ENCODE measurements at regions not wholly inside any gene's neighbourhood (a gene's known extent, or its start where the extent isn't known, plus 50 kb on each side); places are given as distances from the start of the nearest gene placed in this dataset.

- Histone ChIP-seq H3K4me3 (no peak overlapping the region), H3K27ac (no peak overlapping the region), H3K36me3 (no peaks in the 10 kb centered on the region), H3K27me3 (replicated peaks; ENCODE audit: insufficient read depth) (no peaks in the 10 kb centered on the region), H3K4me1 (replicated peaks) (no peaks in the 10 kb centered on the region), H3K9me3 (no peaks in the 10 kb centered on the region)
- intact Hi-C loops (cut with DNase I): no loop called here
- 86% methylated on average over 3 of the region's 3 CpGs for WGBS
- DNase-seq (ENCODE audit: low spot score): no peak
- TF ChIP-seq POLR2AphosphoS5 (IDR thresholded peaks at IDR 0.05): no peak
- TF ChIP-seq POLR2A (IDR thresholded peaks at IDR 0.05): no peak
- no peak for TF ChIP-seq CTCF (IDR thresholded peaks at IDR 0.05)
Observed at GRCh38 chr6:49339096-49339495, 124.0 kb downstream of the MMUT start.

DNA sequence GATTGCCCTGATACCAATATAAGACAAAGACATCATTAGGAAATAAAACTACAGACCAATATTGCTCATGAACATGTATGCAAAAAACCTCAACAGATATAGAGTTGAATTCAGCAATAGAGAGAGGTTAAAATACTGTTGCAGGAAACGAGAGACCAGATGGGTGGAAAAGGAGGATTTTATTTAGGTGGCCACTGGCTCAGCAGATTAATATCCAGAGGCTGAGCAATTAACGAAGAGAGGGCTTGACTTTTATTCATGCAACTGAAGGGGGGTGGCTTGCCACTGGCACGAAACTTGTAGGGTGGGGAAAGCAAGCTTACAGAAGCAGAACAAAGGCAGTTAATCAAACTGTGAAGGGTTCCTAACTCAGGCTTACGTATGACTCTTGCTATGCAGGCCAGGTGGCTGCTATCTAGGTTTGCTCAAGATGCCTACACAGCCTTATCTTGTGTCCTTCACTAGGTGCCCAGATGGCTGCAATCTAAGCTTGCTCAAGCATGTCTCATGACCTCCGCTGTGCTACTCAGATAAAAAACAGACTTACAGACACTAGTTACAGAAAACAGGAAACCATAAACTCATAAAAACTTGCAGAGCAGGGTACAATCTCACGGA, 126.4 kb downstream of the MMUT start:
- H3K36me3 ChIP-seq: no peaks in the 10 kb centered on the region
- H3K9me3 ChIP-seq: no peaks in the 10 kb centered on the region
- H3K4me3 ChIP-seq: no peak overlapping the region
- TF ChIP-seq CTCF (IDR thresholded peaks at IDR 0.05): no peak
- no peak for TF ChIP-seq POLR2A (IDR thresholded peaks at IDR 0.05)
- no peak for TF ChIP-seq POLR2AphosphoS5 (IDR thresholded peaks at IDR 0.05)
- H3K27me3 ChIP-seq (replicated peaks; ENCODE audit: insufficient read depth): no peaks in the 10 kb centered on the region
- H3K4me1 ChIP-seq (replicated peaks): no peaks in the 10 kb centered on the region
- DNase-seq (ENCODE audit: low spot score): no peak
- WGBS: 33% methylated on average over 6 of the region's 6 CpGs
- intact Hi-C loops (cut with DNase I): no loop called here
- H3K27ac ChIP-seq: no peak overlapping the region

- H3K4me3 ChIP-seq: no peak overlapping the region
- no peak overlapping the region for H3K27ac ChIP-seq
- H3K4me1 ChIP-seq (replicated peaks): no peaks in the 10 kb centered on the region
- DNase-seq (ENCODE audit: low spot score): no peak
- H3K27me3 ChIP-seq (replicated peaks; ENCODE audit: insufficient read depth): no peaks in the 10 kb centered on the region
- TF ChIP-seq POLR2AphosphoS5 (IDR thresholded peaks at IDR 0.05) (no peak), CTCF (IDR thresholded peaks at IDR 0.05) (no peak), POLR2A (IDR thresholded peaks at IDR 0.05) (no peak)
- H3K36me3 ChIP-seq: no peaks in the 10 kb centered on the region
- H3K9me3 ChIP-seq: no peaks in the 10 kb centered on the region
- 80% methylated on average over 4 of the region's 4 CpGs for WGBS
- intact Hi-C loops (cut with DNase I): no loop called here
Observed at GRCh38 chr6:49333345-49334125, 129.5 kb downstream of the MMUT start.

GRCh38 chr6:49332781-49333180, 130.3 kb downstream of the MMUT start:
- Histone ChIP-seq H3K27me3 (replicated peaks; ENCODE audit: insufficient read depth) (no peaks in the 10 kb centered on the region), H3K4me1 (replicated peaks) (no peaks in the 10 kb centered on the region), H3K36me3 (no peaks in the 10 kb centered on the region), H3K9me3 (no peaks in the 10 kb centered on the region), H3K27ac (no peak overlapping the region), H3K4me3 (no peak overlapping the region)
- intact Hi-C loops (cut with DNase I): no loop called here
- DNase-seq (ENCODE audit: low spot score): no peak
- TF ChIP-seq POLR2AphosphoS5 (IDR thresholded peaks at IDR 0.05): no peak
- TF ChIP-seq CTCF (IDR thresholded peaks at IDR 0.05): no peak
- TF ChIP-seq POLR2A (IDR thresholded peaks at IDR 0.05): no peak
- WGBS: 84% methylated on average over 1 of the region's 1 CpG

DNA sequence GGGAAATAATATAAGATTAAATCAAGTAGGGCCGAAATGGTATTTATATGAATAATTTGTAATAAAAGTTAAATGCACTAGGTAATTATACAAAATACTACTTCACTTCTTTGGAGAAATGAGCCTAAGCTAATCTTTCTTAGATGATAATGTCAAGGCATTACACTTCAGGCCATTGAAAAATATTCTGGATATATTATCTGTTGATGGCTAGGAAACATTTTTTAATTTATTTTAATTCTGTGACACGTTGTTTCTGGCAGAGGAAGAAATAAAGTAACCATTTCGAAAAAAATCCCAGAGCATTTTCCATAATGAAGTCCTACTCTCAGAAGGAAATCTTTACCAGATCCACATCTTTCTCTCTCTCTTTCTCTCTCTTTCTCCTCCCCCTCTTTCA, 133.9 kb downstream of the MMUT start:
- H3K36me3 ChIP-seq: no peaks in the 10 kb centered on the region
- no peaks in the 10 kb centered on the region for H3K9me3 ChIP-seq
- H3K4me3 ChIP-seq: no peak overlapping the region
- no peak for TF ChIP-seq CTCF (IDR thresholded peaks at IDR 0.05)
- no peak for TF ChIP-seq POLR2A (IDR thresholded peaks at IDR 0.05)
- no peak for TF ChIP-seq POLR2AphosphoS5 (IDR thresholded peaks at IDR 0.05)
- no peaks in the 10 kb centered on the region for H3K4me1 ChIP-seq (replicated peaks)
- no peak for DNase-seq (ENCODE audit: low spot score)
- no peak overlapping the region for H3K27ac ChIP-seq
- no peaks in the 10 kb centered on the region for H3K27me3 ChIP-seq (replicated peaks; ENCODE audit: insufficient read depth)
- 74% methylated on average over 3 of the region's 3 CpGs for WGBS
- intact Hi-C loops (cut with DNase I): no loop called here

Measured in prostate gland (tissue), 2 donors.